GM19043 (cell line): ENCODE measurements at regions not wholly inside any gene's neighbourhood (a gene's known extent, or its start where the extent isn't known, plus 50 kb on each side); places are given as distances from the start of the nearest gene placed in this dataset.
"Not testable (repeated sequence)": the region's sequence is repeated elsewhere in the genome, so short reads cannot be mapped to it uniquely, and the experiment has no call there.

Experiments
- ATAC-seq: cut with Tn5 transposase; IDR thresholded peaks from one replicate; pipeline ENCODE4 v1.9.1; 2021; ENCODE audit warnings: low read depth; ENCODE audit not compliant: unreplicated experiment

DNA sequence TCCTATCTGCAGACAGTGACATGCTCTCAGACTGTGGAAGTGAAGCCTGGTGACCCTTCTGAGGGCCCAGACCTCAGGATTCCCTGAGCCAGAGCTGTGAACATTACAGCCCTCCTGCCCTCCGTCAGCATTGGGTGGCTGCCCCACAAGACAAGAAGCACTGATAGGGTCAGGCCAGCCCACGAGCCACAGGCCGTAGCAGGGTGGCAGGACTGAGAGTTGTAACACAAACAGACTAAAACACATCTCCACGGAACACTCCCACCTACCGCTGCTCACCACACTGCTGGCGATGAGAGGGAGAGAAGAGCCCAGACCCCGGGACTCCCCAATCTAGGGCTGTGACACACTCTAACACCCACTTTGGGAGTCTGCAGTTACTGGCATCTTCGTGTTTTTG lies 264.8 kb upstream of the FSIP2 start:
- no peak for ATAC-seq

DNA sequence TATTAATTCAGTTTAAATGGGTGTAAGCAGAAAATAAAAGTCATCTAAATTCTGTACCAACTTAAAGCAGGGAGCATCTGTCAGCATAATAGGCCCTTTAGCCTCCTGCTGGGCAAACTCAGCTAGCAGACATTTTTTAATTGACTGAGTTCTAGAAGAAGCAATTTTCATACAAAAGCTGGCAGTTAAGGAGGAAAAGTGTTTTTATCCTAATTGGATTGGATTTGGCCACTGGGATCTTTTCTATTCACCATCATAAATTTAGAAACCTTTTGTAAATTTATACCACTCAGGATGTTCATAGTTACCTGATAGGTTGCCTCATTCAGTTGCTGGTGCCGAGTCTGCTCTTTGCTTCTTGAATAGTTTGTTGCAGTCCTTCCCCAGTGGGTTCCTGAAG lies 262.7 kb upstream of the FSIP2 start:
- no peak for ATAC-seq

DNA sequence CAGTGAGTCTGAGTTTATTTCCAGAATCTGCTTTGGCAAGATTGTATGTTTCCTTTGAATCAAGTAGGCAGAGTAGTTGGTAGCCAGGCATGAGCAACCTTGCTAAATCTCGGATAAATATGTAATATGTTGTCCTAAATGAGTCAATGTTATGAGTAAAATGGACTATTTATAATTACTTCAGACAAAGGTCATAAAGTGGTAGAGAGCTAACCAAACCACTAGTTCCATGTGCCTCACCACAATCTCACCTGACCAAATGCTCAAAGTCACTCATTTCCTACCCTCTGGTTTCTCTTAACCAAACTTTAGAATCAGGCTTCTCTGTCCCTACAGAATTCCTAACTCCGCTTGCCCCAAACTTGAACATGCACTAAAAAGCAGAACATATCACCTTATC lies 261.2 kb upstream of the FSIP2 start:
- ATAC-seq = no peak

DNA sequence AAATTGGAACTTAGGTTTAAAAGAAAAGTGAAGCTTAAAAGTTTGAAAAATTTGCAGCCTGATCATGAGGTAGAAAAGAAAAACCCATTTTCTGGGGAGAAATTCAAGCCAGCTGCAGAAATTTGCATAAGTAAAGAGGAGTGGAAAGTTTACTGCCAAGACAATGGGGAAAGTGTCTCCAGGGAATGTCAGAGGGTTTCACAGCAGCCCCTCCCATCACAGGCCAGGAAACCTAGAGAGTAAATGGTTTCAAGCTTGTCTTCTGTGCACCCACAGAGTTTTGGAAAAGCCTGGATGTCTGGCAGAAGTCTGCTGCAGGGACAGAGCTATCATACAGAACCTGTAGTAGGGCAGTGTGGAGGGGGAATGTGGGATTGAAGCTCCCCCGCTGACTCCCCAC lies 254.0 kb upstream of the FSIP2 start:
- ATAC-seq = no peak

DNA sequence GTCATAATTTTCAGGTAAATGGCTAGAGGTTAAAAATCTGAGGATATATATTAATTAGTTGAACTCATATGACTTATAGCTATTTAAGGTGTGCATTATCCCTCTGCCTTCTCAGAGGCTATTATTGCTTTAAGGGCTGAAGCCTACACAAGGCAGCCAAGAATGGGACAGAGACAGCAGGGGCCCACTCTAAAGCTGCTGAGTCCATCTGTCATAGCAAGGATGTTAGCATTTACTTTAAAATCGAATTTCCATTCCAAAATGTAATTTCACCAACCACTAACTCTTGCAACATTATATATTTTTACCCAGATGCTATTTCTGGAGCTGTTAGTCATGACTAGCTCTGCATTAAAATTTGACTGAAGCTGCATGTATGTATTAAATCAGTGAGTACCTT lies 236.3 kb upstream of the FSIP2 start:
- ATAC-seq = no peak

DNA sequence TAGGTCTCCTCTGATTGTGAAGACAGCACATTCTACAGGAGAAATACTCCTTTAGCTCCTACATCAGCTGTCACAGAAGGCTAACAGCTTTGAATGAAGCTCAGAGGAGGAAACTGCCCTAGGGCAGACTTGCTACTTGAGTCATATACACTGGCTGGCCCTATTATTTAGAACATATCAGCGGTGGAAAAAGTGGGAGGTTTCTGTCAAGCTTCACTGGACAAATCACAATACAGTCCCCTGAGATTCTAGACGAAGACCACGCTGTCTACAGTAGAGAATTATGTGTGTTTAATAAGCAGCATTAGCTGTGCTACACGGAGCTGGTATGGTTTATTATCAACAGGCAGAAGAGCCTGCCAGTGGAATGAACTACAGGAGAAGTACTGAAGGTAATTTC lies 230.9 kb upstream of the FSIP2 start:
- ATAC-seq = no peak

DNA sequence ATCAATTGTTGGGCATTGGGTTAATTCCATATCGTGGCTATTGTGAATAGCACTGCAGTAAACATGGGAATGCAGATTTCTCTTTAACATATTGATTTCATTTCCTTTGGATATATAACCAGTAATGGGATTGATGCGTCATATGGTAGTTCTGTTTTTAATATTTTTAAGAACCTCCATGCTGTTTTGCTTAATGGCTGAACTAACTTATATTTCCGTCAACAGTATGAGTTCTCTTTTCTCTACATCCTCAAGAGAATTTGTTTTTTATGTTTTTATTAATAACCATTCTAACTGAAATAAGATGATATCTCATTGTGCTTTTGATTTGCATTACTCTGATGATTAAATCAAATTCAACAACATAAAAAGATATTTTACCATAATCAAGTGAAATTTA lies 228.5 kb upstream of the FSIP2 start:
- ATAC-seq = no peak

DNA sequence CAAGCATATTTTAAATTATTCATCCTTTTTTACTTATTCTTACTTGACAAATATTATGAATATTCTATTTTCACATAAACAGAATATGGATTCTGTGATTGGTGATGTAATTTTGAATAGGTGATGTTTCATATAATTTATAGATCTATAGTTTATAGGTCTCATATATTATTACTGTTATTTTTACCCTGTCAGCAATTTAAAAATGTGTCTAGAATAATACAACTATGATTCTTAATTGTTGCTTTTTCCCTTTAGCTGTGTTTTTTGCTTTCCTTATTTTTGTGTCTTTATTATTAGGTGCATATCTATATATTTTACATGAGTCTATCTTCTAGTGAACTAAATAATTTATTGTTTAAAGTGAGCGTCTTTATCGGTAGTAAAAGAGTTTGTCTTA lies 226.7 kb upstream of the FSIP2 start:
- ATAC-seq = no peak

DNA sequence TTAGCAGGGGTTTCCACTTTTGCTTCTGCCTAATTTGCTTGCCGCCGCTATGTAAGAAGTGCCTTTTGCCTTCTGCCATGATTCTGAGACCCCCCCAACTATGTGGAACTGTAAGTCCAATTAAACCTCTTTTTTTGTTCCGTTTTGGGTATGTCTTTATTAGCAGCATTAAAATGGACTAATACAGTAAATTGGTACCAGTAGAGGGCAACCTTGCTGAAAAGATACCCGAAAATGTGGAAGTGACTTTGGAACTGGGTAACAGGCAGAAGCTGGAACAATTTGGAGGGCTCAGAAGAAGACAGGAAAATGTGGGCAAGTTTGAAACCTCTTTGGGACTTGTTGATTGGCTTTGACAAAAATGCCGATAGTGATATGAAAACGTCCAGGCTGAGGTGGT lies 216.1 kb upstream of the FSIP2 start:
- no peak for ATAC-seq

DNA sequence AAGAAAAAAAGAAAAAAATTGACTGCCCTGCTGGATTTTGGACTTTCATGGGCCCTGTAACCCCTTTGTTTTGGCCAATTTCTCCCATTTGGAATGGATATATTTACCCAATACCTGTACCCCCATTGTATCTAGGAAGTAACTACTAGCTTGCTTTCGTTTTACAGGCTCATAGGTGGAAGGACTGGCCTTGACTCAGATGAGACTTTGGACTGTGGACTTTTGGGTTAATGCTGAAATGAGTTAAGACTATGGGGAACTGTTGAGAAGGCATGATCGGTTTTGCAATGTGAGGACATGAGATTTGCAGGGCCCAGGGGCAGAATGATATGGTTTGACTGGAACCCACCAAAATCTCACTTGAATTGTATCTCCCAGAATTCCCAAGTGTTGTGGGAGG lies 214.4 kb upstream of the FSIP2 start:
- not testable (repeated sequence) for ATAC-seq

DNA sequence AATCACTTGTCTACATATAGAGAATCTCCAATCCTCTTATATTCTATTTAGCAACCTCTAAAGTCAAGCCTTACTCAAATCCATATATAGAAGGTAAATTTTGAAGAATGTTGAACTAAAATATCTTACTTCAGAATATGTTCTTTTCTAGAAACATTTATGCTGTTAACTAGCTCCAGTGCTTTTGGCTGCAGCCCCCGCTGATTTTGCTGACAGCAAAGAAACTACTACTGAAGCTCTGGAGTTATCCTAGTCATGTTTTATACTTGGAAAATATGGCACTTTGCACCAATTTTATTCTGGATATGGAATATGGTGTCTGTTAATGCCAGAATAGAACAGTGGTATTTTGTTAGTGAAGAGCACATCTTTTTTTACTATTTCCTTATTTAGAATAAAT lies 212.4 kb upstream of the FSIP2 start:
- no peak for ATAC-seq

DNA sequence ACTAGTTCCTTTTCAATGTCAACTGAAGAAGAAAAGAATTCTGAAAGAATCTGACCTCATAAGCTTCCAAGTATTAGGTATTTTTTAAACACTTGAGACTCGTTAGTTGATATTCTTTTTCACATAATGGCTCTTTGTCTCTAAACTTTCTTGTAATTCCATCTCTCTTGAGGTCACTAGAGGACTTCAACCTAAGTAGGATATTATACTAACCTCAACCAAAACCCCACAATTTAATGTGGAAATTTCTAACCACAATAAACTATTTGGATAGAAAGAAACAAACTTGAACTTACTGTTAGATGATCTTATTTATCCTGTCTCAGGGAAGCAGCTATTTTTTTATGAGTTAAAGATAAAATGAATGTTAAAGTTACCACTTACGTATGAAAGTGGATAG lies 206.9 kb upstream of the FSIP2 start:
- no peak for ATAC-seq

DNA sequence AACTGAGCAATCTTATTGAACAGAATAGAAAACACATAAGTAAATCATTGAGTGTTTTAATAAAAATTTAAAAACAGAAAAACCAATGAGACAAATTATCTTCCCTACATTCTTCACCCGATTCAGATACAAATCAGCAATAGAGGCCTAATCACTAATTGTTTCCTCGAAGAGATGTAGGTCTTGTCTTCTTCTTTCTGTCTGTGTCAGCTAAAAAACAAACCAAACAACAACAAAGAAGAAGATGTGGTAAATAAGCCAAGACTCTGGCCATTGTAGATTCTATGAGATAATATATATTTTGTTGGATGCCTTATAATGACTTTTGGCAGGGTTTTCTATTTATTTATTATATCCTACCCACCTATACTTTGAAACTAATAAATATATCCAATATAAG lies 200.9 kb upstream of the FSIP2 start:
- ATAC-seq = no peak

DNA sequence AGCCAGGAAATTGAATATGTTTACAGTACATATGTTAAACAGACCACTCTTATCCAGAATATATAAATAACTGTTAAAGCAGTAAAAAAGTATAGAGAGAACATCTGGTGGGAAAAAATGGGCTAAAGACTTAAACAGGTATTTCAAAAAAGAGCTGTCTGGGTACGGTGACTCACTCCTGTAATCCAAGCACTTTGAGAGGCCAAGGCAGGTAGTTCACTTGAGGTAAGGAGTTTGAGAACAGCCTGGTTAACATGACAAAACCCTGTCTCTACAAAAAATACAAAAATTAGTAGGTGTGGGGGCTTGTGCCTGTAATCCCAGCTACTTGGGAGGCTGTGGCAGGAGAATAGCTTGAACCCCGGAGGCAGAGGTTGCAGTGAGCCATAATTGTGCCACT lies 171.4 kb upstream of the FSIP2 start:
- no peak for ATAC-seq

DNA sequence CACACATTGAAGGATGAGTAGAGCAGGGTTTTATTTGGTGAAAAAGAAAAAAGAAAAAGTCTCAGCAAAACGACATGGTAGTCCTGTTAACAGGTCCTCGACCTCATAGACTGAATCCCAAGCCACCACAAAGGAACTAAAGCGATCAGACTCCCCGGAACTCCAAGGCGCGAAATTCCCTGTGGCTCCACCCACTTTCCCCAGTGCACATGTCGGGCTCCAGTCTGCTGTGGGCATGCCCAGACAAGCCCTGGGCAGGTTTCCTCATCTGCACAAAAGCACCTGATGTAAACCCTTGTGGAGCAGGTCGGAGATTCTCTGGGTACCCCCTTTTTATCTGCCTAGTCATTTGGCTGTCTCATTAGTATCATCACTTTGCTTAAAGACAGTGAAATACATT lies 170.7 kb upstream of the FSIP2 start:
- ATAC-seq = no peak

DNA sequence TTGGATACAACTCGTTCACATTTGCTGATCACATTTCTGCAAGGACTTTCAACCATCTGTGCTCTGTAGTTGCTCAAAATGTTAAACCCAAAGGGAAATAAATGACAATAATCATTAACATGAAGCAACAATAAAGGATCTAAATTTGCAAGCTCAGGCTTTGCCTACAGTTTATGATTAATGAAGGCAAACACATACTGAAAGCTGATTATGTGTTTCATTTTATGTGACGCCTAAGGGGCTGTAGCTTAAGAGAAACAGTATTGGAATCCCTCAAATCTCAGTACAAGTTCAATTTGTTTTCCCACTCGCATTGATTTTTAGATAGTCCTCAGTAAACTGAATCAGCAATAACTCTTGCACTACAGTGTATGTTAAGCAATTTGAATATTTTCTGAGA lies 160.3 kb upstream of the FSIP2 start:
- no peak for ATAC-seq

DNA sequence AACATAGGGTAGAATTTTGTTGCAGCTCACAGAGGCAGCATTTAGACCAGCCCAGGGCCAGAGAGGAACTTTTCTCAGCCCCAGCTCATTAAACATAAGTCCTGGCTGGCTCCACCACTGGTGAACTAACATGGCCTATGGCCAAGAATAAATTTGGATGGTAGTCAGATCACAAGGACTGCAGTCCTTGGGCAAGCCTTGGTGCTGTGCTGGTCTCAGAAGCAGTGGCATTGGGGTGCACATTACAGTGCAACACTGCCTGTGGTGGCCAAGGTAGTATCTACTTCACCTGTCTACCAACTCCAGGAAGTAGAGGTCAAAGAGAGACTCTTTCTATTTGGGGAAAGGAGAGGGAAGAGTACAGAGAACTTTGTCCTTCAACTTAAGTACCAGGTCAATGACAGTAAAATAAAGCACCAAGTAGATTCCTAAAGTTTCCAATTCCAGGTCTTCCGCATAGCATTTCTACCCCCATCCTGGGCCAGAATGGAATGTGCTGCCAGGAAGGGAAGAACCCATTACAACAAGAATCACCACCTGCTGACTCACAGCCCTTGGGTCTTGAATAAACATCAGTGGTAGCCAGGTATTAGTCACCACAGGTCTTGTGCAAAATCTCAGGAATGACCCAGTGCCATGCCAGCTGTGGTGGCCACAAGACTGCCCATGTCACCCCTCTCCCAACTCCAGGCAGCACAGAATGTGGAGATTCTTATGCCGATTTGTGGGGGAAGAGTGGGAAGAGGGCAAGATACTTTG lies 155.4 kb upstream of the FSIP2 start:
- ATAC-seq = no peak

DNA sequence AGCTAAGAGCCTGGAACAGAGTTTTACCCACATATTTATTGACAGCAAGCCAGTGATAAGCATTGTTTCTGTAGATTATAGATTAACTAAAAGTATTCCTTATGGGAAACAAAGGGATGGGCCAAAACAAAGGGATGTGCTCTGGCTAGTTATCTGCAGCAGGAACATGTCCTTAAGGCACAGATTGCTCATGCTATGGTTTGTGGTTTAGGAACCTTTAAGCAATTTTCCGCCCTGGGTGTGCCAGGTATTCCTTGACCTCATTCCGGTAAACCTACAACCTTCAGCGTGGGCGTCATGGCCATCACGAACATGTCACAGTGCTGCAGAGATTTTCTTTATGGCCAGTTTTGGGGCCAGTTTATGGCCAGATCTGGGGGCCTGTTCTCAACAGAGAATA lies 153.4 kb upstream of the FSIP2 start:
- not testable (repeated sequence) for ATAC-seq

DNA sequence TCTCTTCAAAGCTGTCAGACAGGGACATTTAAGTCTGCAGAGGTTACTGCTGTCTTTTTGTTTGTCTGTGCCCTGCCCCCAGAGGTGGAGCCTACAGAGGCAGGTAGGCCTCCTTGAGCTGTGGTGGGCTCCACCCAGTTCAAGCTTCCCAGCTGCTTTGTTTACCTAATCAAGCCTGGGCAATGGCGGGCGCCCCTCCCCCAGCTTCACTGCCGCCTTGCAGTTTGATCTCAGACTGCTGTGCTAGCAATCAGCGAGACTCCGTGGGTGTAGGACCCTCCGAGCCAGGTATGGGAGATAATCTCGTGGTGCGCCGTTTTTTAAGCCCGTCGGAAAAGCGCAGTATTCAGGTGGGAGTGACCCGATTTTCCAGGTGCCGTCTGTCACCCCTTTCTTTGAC lies 147.3 kb upstream of the FSIP2 start:
- ATAC-seq = not testable (repeated sequence)

DNA sequence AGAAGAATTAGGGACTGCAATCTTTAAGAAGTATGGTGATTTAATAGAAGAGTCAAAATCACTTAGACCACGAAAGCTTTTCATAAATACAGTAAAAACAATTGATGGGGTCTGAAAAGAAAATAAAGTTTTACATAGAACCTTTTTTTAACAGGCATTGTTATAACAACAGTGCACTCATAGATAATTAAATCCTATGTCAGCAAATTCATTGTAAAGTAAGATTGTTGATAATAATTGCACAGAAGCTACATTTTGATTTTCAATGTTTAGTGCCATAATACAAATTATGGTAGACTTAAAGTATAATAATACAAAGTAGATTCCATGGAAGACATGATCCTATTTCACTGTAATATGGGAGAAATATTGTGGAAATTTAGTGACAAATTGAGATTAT lies 130.7 kb upstream of the FSIP2 start:
- ATAC-seq = no peak

DNA sequence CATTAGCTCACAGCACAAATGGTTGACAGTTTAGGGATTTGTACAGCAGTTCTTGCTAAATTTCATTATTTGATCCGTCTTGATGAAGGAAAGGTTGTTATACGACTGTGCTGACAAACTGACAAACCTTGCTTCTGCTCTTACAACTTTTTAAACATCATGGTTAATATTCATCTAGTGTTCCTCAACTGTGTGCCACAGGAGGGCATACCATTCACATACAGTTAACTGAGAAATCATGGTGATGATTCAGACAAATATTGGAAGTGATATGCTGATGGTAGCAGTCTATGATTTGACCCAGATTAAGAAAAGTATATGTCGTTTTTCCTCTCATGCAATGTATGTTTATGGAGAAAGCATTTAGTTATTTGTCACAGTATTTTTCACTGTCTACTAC lies 129.8 kb upstream of the FSIP2 start:
- ATAC-seq = no peak

DNA sequence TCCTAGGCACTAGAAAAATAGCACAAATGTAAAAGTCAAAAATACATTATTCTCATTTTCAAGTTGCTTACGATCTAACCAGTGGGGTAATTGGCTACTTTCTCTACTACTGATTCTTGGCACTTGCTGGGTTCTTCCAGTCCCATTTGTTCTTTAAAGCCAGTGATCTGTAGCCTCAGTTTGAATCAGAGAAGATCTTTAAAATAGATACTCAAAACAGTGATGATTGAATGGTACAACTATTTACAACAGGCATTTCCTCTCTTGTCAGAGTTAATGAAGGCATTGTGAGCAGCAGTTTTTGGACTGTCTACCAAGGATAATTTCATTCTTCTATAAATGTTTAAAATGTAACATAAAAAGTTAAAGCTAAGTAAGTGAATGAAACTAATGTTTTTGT lies 128.3 kb upstream of the FSIP2 start:
- ATAC-seq = no peak

DNA sequence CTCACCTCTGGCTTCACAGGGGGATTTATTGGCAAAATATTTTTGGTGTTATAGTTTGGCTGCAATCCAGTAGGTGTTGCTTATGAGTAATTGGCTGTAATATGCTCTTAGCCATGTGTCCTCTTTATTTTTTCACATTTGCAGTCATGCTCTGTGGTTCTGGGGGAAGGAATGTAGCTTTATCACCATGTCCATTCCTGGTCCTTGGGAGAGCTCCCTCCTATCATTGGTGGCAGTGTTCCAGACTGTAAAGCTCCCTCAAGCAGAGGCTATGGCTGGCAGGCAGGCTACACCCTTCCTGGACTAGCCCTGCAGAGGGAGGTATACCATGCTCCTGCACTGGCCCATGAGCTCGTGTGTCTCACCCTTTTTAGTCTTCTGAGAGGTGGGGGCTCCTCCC lies 120.0 kb upstream of the FSIP2 start:
- ATAC-seq = no peak
